Suprapubic skin (tissue), 4 donors: ENCODE measurements at regions not wholly inside any gene's neighbourhood (a gene's known extent, or its start where the extent isn't known, plus 50 kb on each side); places are given as distances from the start of the nearest gene placed in this dataset.
A peak's percentile ranks its signal among the peaks of the same experiment; 100 is the strongest.

Source experiments
- DNase-seq, 2 donors: peaks; one replicate each; pipeline ENCODE4 v3.0.0-alpha.2; 2019; ENCODE audit warnings: low spot score in 2 of 2
- H3K27ac ChIP-seq: fragments of 200-600 bp; sonication (generic); one replicate; pipeline ENCODE4 v1.5.1; 2019
- H3K27me3 ChIP-seq: fragments of 200-600 bp; sonication (generic); one replicate; pipeline ENCODE4 v1.5.1; 2019
- H3K36me3 ChIP-seq: fragments of 200-600 bp; sonication (generic); one replicate; pipeline ENCODE4 v1.5.1; 2019
- H3K4me1 ChIP-seq: fragments of 200-600 bp; sonication (generic); one replicate; pipeline ENCODE4 v1.5.1; 2019
- H3K4me3 ChIP-seq: fragments of 200-600 bp; sonication (generic); one replicate; pipeline ENCODE4 v1.5.1; 2019; ENCODE audit warnings: mild to moderate bottlenecking
- H3K9me3 ChIP-seq: fragments of 200-600 bp; sonication (generic); one replicate; pipeline ENCODE4 v1.5.1; 2019
- CTCF ChIP-seq, 2 donors: fragments of 200-600 bp in 1 of 2; fragments of 450-650 bp in 1 of 2; sonication (generic) in 1 of 2; IDR thresholded peaks; one replicate each; pipeline ENCODE4 v1.5.1; 2016 to 2019; ENCODE audit warnings: antibody characterized with exemption in 2 of 2, mild to moderate bottlenecking in 1 of 2, moderate library complexity in 1 of 2
- EP300 ChIP-seq: sonication (generic); formaldehyde crosslinking; IDR thresholded peaks from one replicate; pipeline ENCODE4 v1.6.1; 2017; ENCODE audit warnings: antibody characterized with exemption
- POLR2A ChIP-seq, 2 donors: fragments of 450-650 bp; IDR thresholded peaks; one replicate each; pipeline ENCODE4 v1.6.1; 2017; ENCODE audit warnings: antibody characterized with exemption in 2 of 2, mild to moderate bottlenecking in 2 of 2, moderate library complexity in 2 of 2
- POLR2AphosphoS5 ChIP-seq, 3 donors: sonication (generic); formaldehyde crosslinking; IDR thresholded peaks; one replicate each; pipeline ENCODE4 v1.6.1; 2017; ENCODE audit warnings: antibody characterized with exemption in 3 of 3
- WGBS: methylation state at CpG from one replicate; pipeline ENCODE4 v1.1.5; 2018; 5-methylcytosine and 5-hydroxymethylcytosine counted together

GRCh38 chr7:130823060-130823459 is 89.1 kb upstream of the KLF14 start:
- no peaks in the 10 kb centered on the region for H3K4me1 ChIP-seq
- H3K27ac ChIP-seq = no peak overlapping the region
- peaks cover 18% of the 10 kb centered on the region for H3K9me3 ChIP-seq
- H3K36me3 ChIP-seq = no peaks in the 10 kb centered on the region
- H3K4me3 ChIP-seq = no peak overlapping the region
- WGBS = 82% methylated on average over 2 of the region's 2 CpGs
- H3K27me3 ChIP-seq = no peaks in the 10 kb centered on the region
- TF ChIP-seq POLR2A (IDR thresholded peaks at IDR 0.05) = no peak
- no peak for TF ChIP-seq CTCF (IDR thresholded peaks at IDR 0.05)
- TF ChIP-seq POLR2AphosphoS5 (IDR thresholded peaks at IDR 0.05) = no peak
- no peak for TF ChIP-seq EP300
- DNase-seq = no peak

- no peak for DNase-seq
- Histone ChIP-seq H3K4me1 (no peaks in the 10 kb centered on the region), H3K9me3 (peaks cover 18% of the 10 kb centered on the region), H3K27ac (no peak overlapping the region), H3K4me3 (no peak overlapping the region), H3K27me3 (no peaks in the 10 kb centered on the region), H3K36me3 (no peaks in the 10 kb centered on the region)
- TF ChIP-seq POLR2AphosphoS5 (IDR thresholded peaks at IDR 0.05) = no peak
- no peak for TF ChIP-seq POLR2A (IDR thresholded peaks at IDR 0.05)
- TF ChIP-seq CTCF (IDR thresholded peaks at IDR 0.05) = no peak
- TF ChIP-seq EP300 = no peak
These were observed 91.8 kb upstream of the KLF14 start for GRCh38 chr7:130825819-130826218.

DNA sequence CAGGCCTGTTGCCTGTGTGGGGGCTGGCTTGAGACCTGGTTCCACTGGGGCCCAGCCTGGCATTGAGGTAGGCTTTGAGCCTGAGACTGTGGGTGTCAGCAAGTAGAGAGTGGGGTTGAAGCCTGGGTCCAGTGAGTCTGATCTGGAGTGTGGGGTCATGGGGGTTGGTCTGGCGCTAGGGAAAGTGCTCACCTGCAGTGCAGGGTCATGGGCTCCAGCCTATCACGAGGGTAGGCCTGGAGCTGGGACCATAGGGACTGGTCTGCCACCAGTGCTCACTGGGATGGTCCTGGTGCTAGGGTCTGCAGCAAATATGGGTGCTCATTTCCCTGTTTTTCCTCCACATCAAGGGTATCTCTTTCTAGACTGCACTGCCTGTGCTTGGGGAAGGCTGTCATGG is 95.4 kb upstream of the KLF14 start:
- DNase-seq = no peak
- Histone ChIP-seq H3K27ac (no peak overlapping the region), H3K36me3 (no peaks in the 10 kb centered on the region), H3K4me3 (no peak overlapping the region), H3K4me1 (no peaks in the 10 kb centered on the region), H3K27me3 (no peaks in the 10 kb centered on the region), H3K9me3 (peaks cover 18% of the 10 kb centered on the region)
- 40% methylated on average over 1 of the region's 2 CpGs for WGBS
- TF ChIP-seq CTCF (IDR thresholded peaks at IDR 0.05) (no peak), POLR2A (IDR thresholded peaks at IDR 0.05) (no peak), EP300 (no peak), POLR2AphosphoS5 (IDR thresholded peaks at IDR 0.05) (no peak)

- H3K27ac ChIP-seq = no peak overlapping the region
- H3K27me3 ChIP-seq = no peaks in the 10 kb centered on the region
- WGBS = 56% methylated on average over 3 of the region's 3 CpGs
These were observed 97.3 kb upstream of the KLF14 start for GRCh38 chr7:130831322-130831721.

GRCh38 chr7:130831817-130832481 is 97.9 kb upstream of the KLF14 start:
- DNase-seq = no peak
- no peaks in the 10 kb centered on the region for H3K36me3 ChIP-seq
- WGBS = 37% methylated on average over 6 of the region's 6 CpGs
- no peak for TF ChIP-seq EP300
- TF ChIP-seq POLR2A (IDR thresholded peaks at IDR 0.05) = no peak
- TF ChIP-seq CTCF (IDR thresholded peaks at IDR 0.05) = peak; percentile 62 to 65
- no peak overlapping the region for H3K4me3 ChIP-seq
- H3K27ac ChIP-seq = no peak overlapping the region
- H3K9me3 ChIP-seq = peaks cover 4% of the 10 kb centered on the region
- no peaks in the 10 kb centered on the region for H3K27me3 ChIP-seq
- no peaks in the 10 kb centered on the region for H3K4me1 ChIP-seq

More at GRCh38 chr7:130831322-130831721, 97.3 kb upstream of the KLF14 start:
- no peak for DNase-seq
- Histone ChIP-seq H3K4me1 (no peaks in the 10 kb centered on the region), H3K9me3 (peaks cover 10% of the 10 kb centered on the region), H3K4me3 (no peak overlapping the region), H3K36me3 (no peaks in the 10 kb centered on the region)
- TF ChIP-seq POLR2AphosphoS5 (IDR thresholded peaks at IDR 0.05) = no peak
- TF ChIP-seq EP300 = no peak
- no peak for TF ChIP-seq POLR2A (IDR thresholded peaks at IDR 0.05)
- no peak for TF ChIP-seq CTCF (IDR thresholded peaks at IDR 0.05)
